ENCODE measurements at regions not wholly inside any gene's neighbourhood (a gene's known extent, or its start where the extent isn't known, plus 50 kb on each side); places are given as distances from the start of the nearest gene placed in this dataset.
"Not testable (repeated sequence)": the region's sequence is repeated elsewhere in the genome, so short reads cannot be mapped to it uniquely, and the experiment has no call there.

DNA sequence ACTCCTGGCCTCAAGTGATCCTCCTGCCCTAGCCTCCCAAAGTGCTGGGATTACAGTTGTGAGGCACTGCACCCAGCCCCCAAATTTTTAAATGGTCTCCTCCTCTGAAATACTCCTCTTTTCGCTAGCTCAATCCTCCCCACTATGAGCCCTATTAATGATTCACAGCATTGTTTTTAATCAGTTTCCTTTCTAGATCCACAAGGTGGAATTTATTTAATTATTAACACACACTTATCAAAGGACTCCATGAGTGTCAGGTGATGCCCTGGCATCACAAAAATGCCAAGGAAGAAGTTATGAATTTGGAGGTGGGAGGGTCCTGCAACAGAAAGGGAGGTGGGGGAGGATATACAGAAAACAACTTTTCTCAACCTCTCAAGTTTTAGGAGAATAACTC is 806.5 kb downstream of the PRELID2 start:
- Histone ChIP-seq H3K4me1 (ENCODE audit: control insufficient read depth in 1 of 2, insufficient read depth in 2 of 2, low read length in 2 of 2) (no peaks in the 10 kb centered on the region), H3K36me3 (ENCODE audit: control insufficient read depth in 1 of 2, insufficient read depth in 2 of 2, low read length in 2 of 2) (no peaks in the 10 kb centered on the region), H3K27me3 (ENCODE audit: low read depth, low read length) (no peaks in the 10 kb centered on the region), H3K4me3 (ENCODE audit: low read depth in 1 of 2, low read length in 2 of 2) (no peak overlapping the region), H3K9me3 (ENCODE audit: control insufficient read depth in 1 of 2, low read length in 2 of 2) (no peaks in the 10 kb centered on the region), H3K27ac (ENCODE audit: low read length) (no peak overlapping the region)

DNA sequence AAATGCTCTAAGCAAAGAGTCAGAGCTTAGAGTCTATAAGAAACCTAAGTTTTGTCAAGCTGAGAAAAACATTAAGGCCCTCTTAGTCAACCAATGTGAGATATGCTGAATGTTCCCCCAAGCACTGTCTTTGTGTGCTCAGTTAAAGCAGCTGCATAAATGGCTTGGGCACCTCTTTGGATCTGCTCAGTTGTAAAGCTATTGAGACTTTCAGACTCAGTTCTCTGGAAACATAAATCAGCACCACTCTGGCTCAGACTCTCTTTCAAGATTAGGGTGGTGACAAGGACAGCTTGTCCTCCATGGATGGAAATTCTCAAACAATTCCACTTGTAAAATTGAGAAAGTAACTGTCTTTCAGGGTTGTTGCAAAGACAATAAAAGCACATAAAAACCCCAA is 807.9 kb downstream of the PRELID2 start:
- Histone ChIP-seq H3K9me3 (ENCODE audit: control insufficient read depth in 1 of 2, low read length in 2 of 2) (no peaks in the 10 kb centered on the region), H3K27ac (ENCODE audit: low read length) (no peak overlapping the region), H3K27me3 (ENCODE audit: low read depth, low read length) (no peaks in the 10 kb centered on the region), H3K4me3 (ENCODE audit: low read depth in 1 of 2, low read length in 2 of 2) (no peak overlapping the region), H3K36me3 (ENCODE audit: control insufficient read depth in 1 of 2, insufficient read depth in 2 of 2, low read length in 2 of 2) (no peaks in the 10 kb centered on the region), H3K4me1 (ENCODE audit: control insufficient read depth in 1 of 2, insufficient read depth in 2 of 2, low read length in 2 of 2) (no peaks in the 10 kb centered on the region)

GRCh38 chr5:145025775-145026174 is 809.4 kb downstream of the PRELID2 start:
- Histone ChIP-seq H3K36me3 (ENCODE audit: control insufficient read depth in 1 of 2, insufficient read depth in 2 of 2, low read length in 2 of 2) (no peaks in the 10 kb centered on the region), H3K9me3 (ENCODE audit: control insufficient read depth in 1 of 2, low read length in 2 of 2) (no peaks in the 10 kb centered on the region), H3K27ac (ENCODE audit: low read length) (no peak overlapping the region), H3K4me3 (ENCODE audit: low read depth in 1 of 2, low read length in 2 of 2) (no peak overlapping the region), H3K27me3 (ENCODE audit: low read depth, low read length) (no peaks in the 10 kb centered on the region), H3K4me1 (ENCODE audit: control insufficient read depth in 1 of 2, insufficient read depth in 2 of 2, low read length in 2 of 2) (no peaks in the 10 kb centered on the region)

- Histone ChIP-seq H3K9me3 (ENCODE audit: control insufficient read depth in 1 of 2, low read length in 2 of 2) (no peaks in the 10 kb centered on the region), H3K27ac (ENCODE audit: low read length) (no peak overlapping the region), H3K4me3 (ENCODE audit: low read depth in 1 of 2, low read length in 2 of 2) (no peak overlapping the region), H3K36me3 (ENCODE audit: control insufficient read depth in 1 of 2, insufficient read depth in 2 of 2, low read length in 2 of 2) (no peaks in the 10 kb centered on the region), H3K4me1 (ENCODE audit: control insufficient read depth in 1 of 2, insufficient read depth in 2 of 2, low read length in 2 of 2) (no peaks in the 10 kb centered on the region), H3K27me3 (ENCODE audit: low read depth, low read length) (no peaks in the 10 kb centered on the region)
These were observed 820.0 kb downstream of the PRELID2 start for GRCh38 chr5:145015146-145015545.

- H3K36me3 ChIP-seq (ENCODE audit: control insufficient read depth in 1 of 2, insufficient read depth in 2 of 2, low read length in 2 of 2), result no peaks in the 10 kb centered on the region
- no peaks in the 10 kb centered on the region for H3K9me3 ChIP-seq (ENCODE audit: control insufficient read depth in 1 of 2, low read length in 2 of 2)
- H3K4me3 ChIP-seq (ENCODE audit: low read depth in 1 of 2, low read length in 2 of 2), result no peak overlapping the region
- no peaks in the 10 kb centered on the region for H3K4me1 ChIP-seq (ENCODE audit: control insufficient read depth in 1 of 2, insufficient read depth in 2 of 2, low read length in 2 of 2)
- no peak overlapping the region for H3K27ac ChIP-seq (ENCODE audit: low read length)
- H3K27me3 ChIP-seq (ENCODE audit: low read depth, low read length), result no peaks in the 10 kb centered on the region
These were observed 821.0 kb downstream of the PRELID2 start for GRCh38 chr5:145014109-145014508.

DNA sequence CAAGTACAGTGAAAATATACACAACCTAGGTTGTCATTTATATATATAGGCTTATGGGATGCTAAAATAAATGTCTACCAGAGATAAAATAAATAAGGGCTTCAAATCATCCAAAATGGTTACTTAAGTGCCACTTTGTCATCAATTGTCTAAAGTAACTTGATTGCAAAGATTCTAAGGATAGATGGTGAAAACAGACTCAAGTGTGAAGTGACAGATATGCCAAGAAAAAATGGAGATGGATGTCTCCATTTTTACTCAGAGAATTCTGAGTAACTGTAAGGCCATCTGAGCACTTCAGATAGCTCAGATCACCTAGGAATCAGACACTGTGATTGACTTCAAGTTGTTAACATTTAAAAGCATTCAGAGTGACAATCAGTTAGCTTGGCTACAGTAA is 824.3 kb downstream of the PRELID2 start:
- no peaks in the 10 kb centered on the region for H3K4me1 ChIP-seq (ENCODE audit: control insufficient read depth in 1 of 2, insufficient read depth in 2 of 2, low read length in 2 of 2)
- H3K27ac ChIP-seq (ENCODE audit: low read length), result no peak overlapping the region
- H3K27me3 ChIP-seq (ENCODE audit: low read depth, low read length), result no peaks in the 10 kb centered on the region
- no peaks in the 10 kb centered on the region for H3K36me3 ChIP-seq (ENCODE audit: control insufficient read depth in 1 of 2, insufficient read depth in 2 of 2, low read length in 2 of 2)
- no peaks in the 10 kb centered on the region for H3K9me3 ChIP-seq (ENCODE audit: control insufficient read depth in 1 of 2, low read length in 2 of 2)
- H3K4me3 ChIP-seq (ENCODE audit: low read depth in 1 of 2, low read length in 2 of 2), result no peak overlapping the region

GRCh38 chr5:145008876-145009530 is 826.1 kb downstream of the PRELID2 start:
- Histone ChIP-seq H3K9me3 (ENCODE audit: control insufficient read depth in 1 of 2, low read length in 2 of 2) (no peaks in the 10 kb centered on the region), H3K27me3 (ENCODE audit: low read depth, low read length) (no peaks in the 10 kb centered on the region), H3K27ac (ENCODE audit: low read length) (no peak overlapping the region), H3K4me3 (ENCODE audit: low read depth in 1 of 2, low read length in 2 of 2) (no peak overlapping the region), H3K36me3 (ENCODE audit: control insufficient read depth in 1 of 2, insufficient read depth in 2 of 2, low read length in 2 of 2) (no peaks in the 10 kb centered on the region), H3K4me1 (ENCODE audit: control insufficient read depth in 1 of 2, insufficient read depth in 2 of 2, low read length in 2 of 2) (no peaks in the 10 kb centered on the region)

- not testable (repeated sequence) for H3K36me3 ChIP-seq (ENCODE audit: control insufficient read depth in 1 of 2, insufficient read depth in 2 of 2, low read length in 2 of 2); H3K27me3 ChIP-seq (ENCODE audit: low read depth, low read length); H3K9me3 ChIP-seq (ENCODE audit: control insufficient read depth in 1 of 2, low read length in 2 of 2); H3K4me1 ChIP-seq (ENCODE audit: control insufficient read depth in 1 of 2, insufficient read depth in 2 of 2, low read length in 2 of 2); H3K27ac ChIP-seq (ENCODE audit: low read length); H3K4me3 ChIP-seq (ENCODE audit: low read depth in 1 of 2, low read length in 2 of 2)
These were observed 823.7 kb downstream of the KCTD16 start for GRCh38 chr5:144994356-144994755.

DNA sequence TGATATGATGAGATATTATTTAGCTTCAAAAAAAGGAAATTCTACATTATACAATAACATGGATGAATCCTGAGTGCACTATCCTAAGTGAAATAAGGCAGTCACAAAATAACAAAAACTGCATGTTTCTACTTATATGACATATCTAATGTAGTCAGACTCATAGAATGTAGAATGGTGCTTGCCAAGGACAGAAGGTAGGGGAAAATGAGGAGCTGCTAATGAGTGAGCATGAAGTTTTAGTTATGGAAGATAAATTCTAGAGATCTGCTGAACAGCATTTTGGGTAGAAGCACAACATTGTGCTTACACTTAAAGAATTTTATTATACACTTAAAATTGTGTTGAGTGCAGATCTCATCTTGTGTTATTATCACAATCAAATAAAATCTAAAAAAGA is 812.4 kb downstream of the KCTD16 start:
- H3K4me3 ChIP-seq (ENCODE audit: low read depth in 1 of 2, low read length in 2 of 2), result no peak overlapping the region
- no peaks in the 10 kb centered on the region for H3K4me1 ChIP-seq (ENCODE audit: control insufficient read depth in 1 of 2, insufficient read depth in 2 of 2, low read length in 2 of 2)
- H3K27ac ChIP-seq (ENCODE audit: low read length), result no peak overlapping the region

GRCh38 chr5:144979516-144980264 is 809.0 kb downstream of the KCTD16 start:
- H3K9me3 ChIP-seq (ENCODE audit: control insufficient read depth in 1 of 2, low read length in 2 of 2), result no peaks in the 10 kb centered on the region
- H3K27ac ChIP-seq (ENCODE audit: low read length), result no peak overlapping the region
- H3K4me1 ChIP-seq (ENCODE audit: control insufficient read depth in 1 of 2, insufficient read depth in 2 of 2, low read length in 2 of 2), result no peaks in the 10 kb centered on the region
- H3K36me3 ChIP-seq (ENCODE audit: control insufficient read depth in 1 of 2, insufficient read depth in 2 of 2, low read length in 2 of 2), result no peaks in the 10 kb centered on the region
- H3K27me3 ChIP-seq (ENCODE audit: low read depth, low read length), result no peaks in the 10 kb centered on the region
- H3K4me3 ChIP-seq (ENCODE audit: low read depth in 1 of 2, low read length in 2 of 2), result no peak overlapping the region

More for the DNA sequence above, 812.4 kb downstream of the KCTD16 start:
- H3K9me3 ChIP-seq (ENCODE audit: control insufficient read depth in 1 of 2, low read length in 2 of 2), result no peaks in the 10 kb centered on the region
- no peaks in the 10 kb centered on the region for H3K27me3 ChIP-seq (ENCODE audit: low read depth, low read length)
- H3K36me3 ChIP-seq (ENCODE audit: control insufficient read depth in 1 of 2, insufficient read depth in 2 of 2, low read length in 2 of 2), result no peaks in the 10 kb centered on the region

GRCh38 chr5:144972317-144972716 is 801.6 kb downstream of the KCTD16 start:
- no peaks in the 10 kb centered on the region for H3K4me1 ChIP-seq (ENCODE audit: control insufficient read depth in 1 of 2, insufficient read depth in 2 of 2, low read length in 2 of 2)
- H3K4me3 ChIP-seq (ENCODE audit: low read depth in 1 of 2, low read length in 2 of 2), result no peak overlapping the region
- peaks cover 0 to 2% of the 10 kb centered on the region in 2 donors for H3K9me3 ChIP-seq (ENCODE audit: control insufficient read depth in 1 of 2, low read length in 2 of 2)
- no peaks in the 10 kb centered on the region for H3K27me3 ChIP-seq (ENCODE audit: low read depth, low read length)
- no peaks in the 10 kb centered on the region for H3K36me3 ChIP-seq (ENCODE audit: control insufficient read depth in 1 of 2, insufficient read depth in 2 of 2, low read length in 2 of 2)
- no peak overlapping the region for H3K27ac ChIP-seq (ENCODE audit: low read length)

All from muscle layer of duodenum (tissue), 2 donors.